ENCODE measurements at regions not wholly inside any gene's neighbourhood (a gene's known extent, or its start where the extent isn't known, plus 50 kb on each side); places are given as distances from the start of the nearest gene placed in this dataset.
A peak's percentile ranks its signal among the peaks of the same experiment; 100 is the strongest.

DNA sequence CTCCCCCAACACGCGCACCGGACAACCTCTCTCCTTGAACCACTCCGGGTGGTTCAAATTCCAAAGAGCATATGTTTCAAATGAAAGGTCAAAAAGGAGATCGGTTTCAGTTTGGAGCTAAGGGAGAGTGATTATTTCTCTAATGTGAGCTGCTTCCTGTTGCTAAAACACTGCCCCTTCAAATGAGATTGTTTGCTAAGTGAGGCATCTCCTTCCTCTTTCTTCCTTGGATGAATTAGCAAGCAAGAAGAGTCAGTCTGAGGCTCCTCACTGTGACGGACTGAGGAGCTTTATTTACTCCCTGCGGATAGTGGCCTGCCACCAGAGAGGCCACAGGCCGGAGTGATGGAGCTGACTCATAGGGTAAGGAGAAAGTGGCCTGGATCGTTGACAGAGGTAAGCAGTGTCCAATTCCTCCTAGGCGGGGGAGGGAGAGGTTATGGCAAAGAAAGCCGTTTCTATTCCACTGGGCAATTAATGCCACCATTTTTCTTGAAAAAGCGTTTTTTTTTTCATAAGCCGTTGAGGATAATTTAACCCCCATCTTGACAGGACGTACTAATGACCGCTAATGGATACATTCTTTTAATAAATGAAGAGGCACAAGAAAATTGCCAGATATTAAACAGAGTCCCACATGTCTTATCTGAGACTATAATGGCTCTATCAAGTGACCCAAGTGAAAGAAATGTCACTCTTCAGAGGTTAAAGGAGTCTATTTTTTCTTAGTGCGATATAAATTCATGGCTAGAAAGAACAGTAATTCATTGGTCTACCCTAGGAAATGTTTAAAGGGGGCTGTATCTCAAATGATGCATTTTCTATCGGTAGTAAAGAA is 167.0 kb upstream of the ANKRD28 start:
- TF ChIP-seq, protein P1, sequence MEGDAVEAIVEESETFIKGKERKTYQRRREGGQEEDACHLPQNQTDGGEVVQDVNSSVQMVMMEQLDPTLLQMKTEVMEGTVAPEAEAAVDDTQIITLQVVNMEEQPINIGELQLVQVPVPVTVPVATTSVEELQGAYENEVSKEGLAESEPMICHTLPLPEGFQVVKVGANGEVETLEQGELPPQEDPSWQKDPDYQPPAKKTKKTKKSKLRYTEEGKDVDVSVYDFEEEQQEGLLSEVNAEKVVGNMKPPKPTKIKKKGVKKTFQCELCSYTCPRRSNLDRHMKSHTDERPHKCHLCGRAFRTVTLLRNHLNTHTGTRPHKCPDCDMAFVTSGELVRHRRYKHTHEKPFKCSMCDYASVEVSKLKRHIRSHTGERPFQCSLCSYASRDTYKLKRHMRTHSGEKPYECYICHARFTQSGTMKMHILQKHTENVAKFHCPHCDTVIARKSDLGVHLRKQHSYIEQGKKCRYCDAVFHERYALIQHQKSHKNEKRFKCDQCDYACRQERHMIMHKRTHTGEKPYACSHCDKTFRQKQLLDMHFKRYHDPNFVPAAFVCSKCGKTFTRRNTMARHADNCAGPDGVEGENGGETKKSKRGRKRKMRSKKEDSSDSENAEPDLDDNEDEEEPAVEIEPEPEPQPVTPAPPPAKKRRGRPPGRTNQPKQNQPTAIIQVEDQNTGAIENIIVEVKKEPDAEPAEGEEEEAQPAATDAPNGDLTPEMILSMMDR (IDR thresholded peaks at IDR 0.05), result no peak

DNA sequence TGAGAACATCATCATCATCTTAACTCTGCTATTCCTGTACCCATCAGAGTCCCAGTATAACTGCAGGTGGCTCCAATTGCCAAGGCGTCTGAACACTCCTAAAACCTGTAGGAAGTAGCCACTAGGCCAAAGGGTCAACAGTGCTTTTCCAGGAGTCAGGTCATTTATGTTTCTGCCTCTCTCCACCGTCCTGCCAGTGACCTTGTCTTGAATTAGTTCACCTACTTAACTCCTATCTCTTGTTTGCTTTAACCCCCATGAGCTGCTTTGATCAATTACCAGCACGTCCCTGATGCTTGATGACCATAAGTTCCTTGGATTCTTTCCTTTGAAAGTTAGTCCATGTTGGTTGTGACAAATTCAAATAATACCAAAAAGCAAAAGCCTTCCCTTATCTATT is 169.8 kb upstream of the ANKRD28 start:
- TF ChIP-seq, protein P1 (IDR thresholded peaks at IDR 0.05), result no peak

DNA sequence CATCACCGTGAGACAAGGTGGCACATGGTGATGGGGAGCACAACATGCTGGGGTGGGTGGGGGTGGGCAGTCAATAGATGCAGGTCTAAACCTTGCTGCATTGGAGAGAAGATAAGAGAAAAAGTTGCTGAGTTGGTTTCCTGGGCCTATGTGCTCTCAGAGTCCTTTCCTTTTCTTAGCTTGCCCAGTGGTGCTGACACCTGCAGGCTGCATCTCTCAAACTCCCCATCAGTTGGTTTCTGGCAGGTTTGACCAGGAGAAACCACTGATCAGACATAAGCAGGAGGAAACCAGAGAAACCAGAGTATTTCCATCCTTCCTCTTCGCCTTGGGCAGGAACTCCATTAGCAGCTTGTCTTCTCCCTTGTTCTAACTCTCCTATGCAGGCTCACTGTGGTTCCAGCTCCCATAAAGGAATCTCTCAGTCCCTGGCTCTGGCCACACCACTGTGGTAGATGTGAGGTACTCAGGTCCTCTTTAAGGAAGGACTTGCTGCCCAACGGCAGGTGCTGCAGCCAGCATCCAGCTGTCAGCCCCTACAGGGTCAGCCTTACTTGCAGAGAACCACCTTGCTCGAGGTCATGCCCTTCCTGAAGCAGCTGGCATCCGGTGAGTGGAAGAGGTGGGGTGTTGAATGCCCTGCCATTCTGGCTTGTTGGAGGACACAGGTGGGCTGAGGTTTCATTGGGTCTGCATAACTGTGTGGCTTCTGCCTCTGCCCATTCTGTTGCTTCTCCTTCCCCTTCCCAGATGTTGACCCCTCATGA is 172.3 kb upstream of the ANKRD28 start:
- TF ChIP-seq, protein P1 (IDR thresholded peaks at IDR 0.05), result no peak

DNA sequence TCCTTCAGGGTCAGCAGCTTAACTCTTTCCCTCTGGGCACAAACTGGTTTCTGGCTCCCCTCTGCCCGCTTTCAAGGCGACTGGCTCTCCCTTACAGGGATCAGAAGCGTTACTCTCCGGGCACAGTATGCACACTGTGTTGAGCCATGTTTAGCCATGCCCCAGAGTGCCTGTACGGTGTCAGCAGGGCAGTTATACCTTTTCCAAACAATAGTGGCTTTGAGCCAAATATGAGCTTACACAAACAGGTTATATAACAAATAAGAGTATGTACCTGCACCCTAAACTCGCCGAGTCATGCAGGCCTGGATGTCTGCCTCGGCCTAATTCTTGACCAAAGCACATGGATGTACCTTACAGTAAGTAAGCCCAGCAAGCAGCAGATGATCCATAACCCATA is 175.6 kb upstream of the ANKRD28 start:
- TF ChIP-seq, protein P1 (IDR thresholded peaks at IDR 0.05), result no peak

DNA sequence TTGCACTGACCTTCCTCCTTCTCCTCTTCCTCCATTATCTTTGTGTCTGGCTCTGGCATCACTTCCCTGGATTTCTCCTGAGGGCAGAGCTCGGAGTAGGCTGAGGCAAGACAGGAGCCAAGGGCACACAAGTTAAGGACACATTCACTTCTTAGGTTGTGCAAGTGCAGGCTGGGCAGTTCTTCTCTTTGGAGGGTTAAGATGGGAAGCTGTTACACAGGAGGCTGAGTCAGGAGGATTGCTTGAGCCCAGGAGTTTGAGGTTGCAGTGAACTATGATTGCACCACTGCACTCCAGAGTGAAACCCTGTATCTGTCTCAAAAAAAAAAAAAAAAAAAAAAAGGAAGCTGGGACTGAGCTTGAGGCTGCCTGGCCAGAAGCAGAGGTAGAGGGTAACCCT is 176.2 kb upstream of the ANKRD28 start:
- TF ChIP-seq, protein P1 (IDR thresholded peaks at IDR 0.05), result no peak

DNA sequence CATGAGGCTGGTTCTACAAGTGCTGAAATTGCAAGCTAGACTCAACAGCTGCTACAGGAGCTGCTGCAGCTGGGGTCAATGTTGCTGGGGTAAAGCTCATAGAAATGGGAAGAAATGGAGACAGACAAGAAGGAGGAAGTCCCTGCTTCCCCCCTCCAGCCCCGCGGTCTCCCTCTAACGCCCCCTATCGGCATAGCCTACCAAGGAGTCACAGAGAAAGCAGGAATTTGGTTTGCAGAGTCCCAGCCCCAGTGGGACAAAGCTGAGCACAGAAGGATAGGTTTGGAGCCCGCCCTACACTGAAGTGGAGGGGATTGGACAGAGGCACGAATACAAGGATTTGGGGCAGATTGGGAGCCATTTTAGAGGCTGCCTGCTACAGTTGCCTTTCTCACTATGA is 176.9 kb upstream of the ANKRD28 start:
- TF ChIP-seq, protein P1 (IDR thresholded peaks at IDR 0.05), result peak; percentile 26; the same call in 1 of the 2 replicates

DNA sequence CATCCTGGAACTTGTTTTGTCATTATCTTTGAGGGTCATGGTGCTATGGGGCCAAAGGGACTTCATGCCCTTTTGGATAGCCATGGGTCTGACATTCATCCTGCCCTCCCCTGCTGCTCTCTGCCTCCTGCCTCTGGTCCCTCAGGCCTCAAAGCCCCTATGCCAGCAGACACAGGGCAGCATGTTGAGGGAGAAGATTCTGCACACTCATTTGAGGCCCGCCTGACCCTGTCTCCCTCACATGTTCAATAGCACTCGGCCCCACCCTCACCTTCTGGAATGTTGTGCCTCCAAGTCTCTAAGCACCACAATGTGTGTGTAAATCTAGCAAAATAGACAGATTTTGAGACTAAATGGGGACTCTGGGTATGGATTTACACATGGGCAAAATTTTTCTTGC is 178.7 kb upstream of the ANKRD28 start:
- TF ChIP-seq, protein P1 (IDR thresholded peaks at IDR 0.05), result no peak

All from LNCAP (cell line).